HEK293 (cell line): ENCODE measurements at regions not wholly inside any gene's neighbourhood (a gene's known extent, or its start where the extent isn't known, plus 50 kb on each side); places are given as distances from the start of the nearest gene placed in this dataset.

Experiments used
- ZBTB1 ChIP-seq: fragments of 450-650 bp; formaldehyde crosslinking; IDR thresholded peaks from 2 replicates; pipeline ENCODE4 v1.5.1; 2016; ENCODE audit warnings: missing biosample characterization, missing genetic modification characterization
- ZBTB7A ChIP-seq: fragments of 450-650 bp; formaldehyde crosslinking; IDR thresholded peaks from 2 replicates; pipeline ENCODE4 v1.5.1; 2016; ENCODE audit warnings: low read depth, missing biosample characterization, missing genetic modification characterization
- ZFHX2 ChIP-seq: fragments of 450-650 bp; formaldehyde crosslinking; conservative IDR thresholded peaks from 2 replicates; pipeline ENCODE4 v1.5.1; 2016; ENCODE audit warnings: missing biosample characterization, missing genetic modification characterization
- TF ChIP-seq, protein P1 (sequence below): fragments of 450-650 bp; formaldehyde crosslinking; IDR thresholded peaks from 2 replicates; pipeline ENCODE4 v1.5.1; 2017; ENCODE audit warnings: missing biosample characterization, missing genetic modification characterization

DNA sequence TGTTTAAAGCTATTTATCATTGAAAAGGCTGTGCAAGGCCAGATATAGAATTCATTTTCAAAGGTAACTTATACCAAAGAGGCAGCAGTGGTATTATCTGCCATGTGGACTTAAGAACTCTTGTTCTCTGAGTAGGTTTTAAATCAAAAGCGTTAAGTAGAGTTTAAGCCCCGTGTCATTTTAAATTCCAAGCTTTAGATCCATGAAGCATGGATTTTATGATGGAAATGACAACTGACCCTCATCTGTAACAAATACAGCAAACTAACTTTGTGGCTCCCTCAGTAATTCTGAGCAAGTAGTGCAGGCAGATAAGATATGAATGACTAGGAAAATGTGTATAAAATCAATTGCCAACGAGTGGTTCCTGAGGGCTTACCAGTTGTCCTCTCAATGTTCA, 247.0 kb downstream of the WDR11 start:
- TF ChIP-seq, protein P1, sequence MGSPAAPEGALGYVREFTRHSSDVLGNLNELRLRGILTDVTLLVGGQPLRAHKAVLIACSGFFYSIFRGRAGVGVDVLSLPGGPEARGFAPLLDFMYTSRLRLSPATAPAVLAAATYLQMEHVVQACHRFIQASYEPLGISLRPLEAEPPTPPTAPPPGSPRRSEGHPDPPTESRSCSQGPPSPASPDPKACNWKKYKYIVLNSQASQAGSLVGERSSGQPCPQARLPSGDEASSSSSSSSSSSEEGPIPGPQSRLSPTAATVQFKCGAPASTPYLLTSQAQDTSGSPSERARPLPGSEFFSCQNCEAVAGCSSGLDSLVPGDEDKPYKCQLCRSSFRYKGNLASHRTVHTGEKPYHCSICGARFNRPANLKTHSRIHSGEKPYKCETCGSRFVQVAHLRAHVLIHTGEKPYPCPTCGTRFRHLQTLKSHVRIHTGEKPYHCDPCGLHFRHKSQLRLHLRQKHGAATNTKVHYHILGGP (tag by site-specific recombination) = no peak
- TF ChIP-seq ZFHX2 (tag by site-specific recombination) = no peak
- no peak for TF ChIP-seq ZBTB1 (tag by site-specific recombination)
- no peak for TF ChIP-seq ZBTB7A (tag by site-specific recombination)
